ENCODE measurements at regions not wholly inside any gene's neighbourhood (a gene's known extent, or its start where the extent isn't known, plus 50 kb on each side); places are given as distances from the start of the nearest gene placed in this dataset.

DNA sequence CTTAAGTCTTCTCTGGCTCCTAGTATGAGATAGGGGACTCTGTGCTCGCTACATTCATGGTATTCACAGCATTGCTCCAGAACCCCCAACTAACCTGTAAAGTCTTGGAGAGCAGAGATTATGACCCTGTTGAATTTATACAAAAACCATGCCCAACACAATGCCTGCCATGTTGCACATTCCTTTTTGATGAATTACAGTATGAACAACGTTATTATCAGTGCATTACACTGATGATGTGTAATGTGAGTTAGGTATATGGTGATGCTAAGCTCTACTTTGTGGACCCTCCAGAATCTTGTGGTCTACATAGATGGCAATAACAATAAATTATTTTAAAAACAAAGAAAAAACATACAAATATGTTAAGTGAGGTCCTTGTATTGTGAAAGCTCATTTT lies 64.3 kb downstream of the EOMES start:
- Histone ChIP-seq H3K9me2 (no peaks in the 10 kb centered on the region), H3K27me3 (ENCODE audit: insufficient read depth) (no peaks in the 10 kb centered on the region), H3K27ac (ENCODE audit: low read depth in 2 of 2, low read length in 1 of 2) (peak overlapping the region in 1 of 2 experiments; percentile 45; a peak in 1 of 4 replicates), H4K20me1 (ENCODE audit: insufficient read depth) (no peaks in the 10 kb centered on the region), H3K4me1 (ENCODE audit: control insufficient read depth in 1 of 2, insufficient read depth in 2 of 2, low read depth in 1 of 2, low read length in 1 of 2) (no peaks in the 10 kb centered on the region; a peak in 1 of 4 replicates), H2AFZ (ENCODE audit: low read depth) (no peak overlapping the region), H3K79me2 (ENCODE audit: insufficient read depth) (no peaks in the 10 kb centered on the region), H3K9ac (no peak overlapping the region), H3K4me3 (ENCODE audit: low read depth in 2 of 2, low read length in 1 of 2) (no peak overlapping the region), H3K36me3 (replicated peaks in 1 of 2; ENCODE audit: control insufficient read depth in 1 of 2, insufficient read depth in 2 of 2, low read length in 1 of 2) (no peaks in the 10 kb centered on the region), H3K9me3 (no peaks in the 10 kb centered on the region), H3K4me2 (peak overlapping the region; percentile 20; the same call in 1 of the 2 replicates), H3F3A (replicated peaks; ENCODE audit: insufficient read depth) (no peaks in the 10 kb centered on the region)
- TF ChIP-seq, protein P1, sequence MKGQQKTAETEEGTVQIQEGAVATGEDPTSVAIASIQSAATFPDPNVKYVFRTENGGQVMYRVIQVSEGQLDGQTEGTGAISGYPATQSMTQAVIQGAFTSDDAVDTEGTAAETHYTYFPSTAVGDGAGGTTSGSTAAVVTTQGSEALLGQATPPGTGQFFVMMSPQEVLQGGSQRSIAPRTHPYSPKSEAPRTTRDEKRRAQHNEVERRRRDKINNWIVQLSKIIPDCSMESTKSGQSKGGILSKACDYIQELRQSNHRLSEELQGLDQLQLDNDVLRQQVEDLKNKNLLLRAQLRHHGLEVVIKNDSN (IDR thresholded peaks at IDR 0.05; ENCODE audit: borderline replicate concordance, low read depth), result no peak
- TF ChIP-seq RXRA (IDR thresholded peaks at IDR 0.05; ENCODE audit: borderline replicate concordance, low read depth), result no peak
- no peak for TF ChIP-seq SIN3A (IDR thresholded peaks at IDR 0.05; ENCODE audit: borderline replicate concordance, low read depth, low read length)
- no peak for TF ChIP-seq CHD2 (IDR thresholded peaks at IDR 0.05; ENCODE audit: low read length, partially characterized antibody)
- 58% methylated on average over 2 of the region's 2 CpGs for WGBS (ENCODE audit: low lambda C conversion rate)
- ChIA-PET CTCF (interaction anchor here (0.6 to 3.5 kb wide), 7 partner anchors 9 to 302 kb away, joined by 3 to 19 read pairs (median 3); no protein-coding TSS in a partner anchor), POLR2A (no interaction called here)
- no peak for DNase-seq

DNA sequence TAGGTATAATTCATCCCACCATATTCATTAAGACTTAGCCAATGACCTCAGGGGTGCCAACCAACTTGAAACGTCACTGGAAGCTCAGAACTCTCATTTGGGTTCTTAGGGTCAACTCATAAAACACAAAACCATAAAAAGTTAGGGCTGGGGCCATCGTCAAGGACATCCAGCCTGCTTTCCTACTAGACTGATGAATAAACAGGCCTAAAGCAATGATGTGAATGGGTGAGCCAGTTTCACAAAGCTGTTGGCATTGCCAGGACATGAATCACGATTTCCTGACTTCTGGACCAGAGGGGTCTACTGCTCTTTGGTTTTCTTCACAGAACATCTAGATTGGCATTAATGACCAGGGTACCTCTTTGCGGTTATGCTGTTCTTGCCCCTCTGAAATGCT lies 64.7 kb downstream of the EOMES start:
- Histone ChIP-seq H3K27me3 (ENCODE audit: insufficient read depth) (no peaks in the 10 kb centered on the region), H4K20me1 (ENCODE audit: insufficient read depth) (no peaks in the 10 kb centered on the region), H3K9me3 (no peaks in the 10 kb centered on the region), H3K27ac (ENCODE audit: low read depth in 2 of 2, low read length in 1 of 2) (peak overlapping the region in 1 of 2 experiments; percentile 45; a peak in 1 of 4 replicates), H3K4me2 (peak overlapping the region; percentile 20; the same call in 1 of the 2 replicates), H3K4me1 (ENCODE audit: control insufficient read depth in 1 of 2, insufficient read depth in 2 of 2, low read depth in 1 of 2, low read length in 1 of 2) (no peaks in the 10 kb centered on the region; a peak in 1 of 4 replicates), H3K79me2 (ENCODE audit: insufficient read depth) (no peaks in the 10 kb centered on the region), H3F3A (replicated peaks; ENCODE audit: insufficient read depth) (no peaks in the 10 kb centered on the region), H3K4me3 (ENCODE audit: low read depth in 2 of 2, low read length in 1 of 2) (no peak overlapping the region), H3K9ac (no peak overlapping the region), H3K36me3 (replicated peaks in 1 of 2; ENCODE audit: control insufficient read depth in 1 of 2, insufficient read depth in 2 of 2, low read length in 1 of 2) (no peaks in the 10 kb centered on the region), H3K9me2 (no peaks in the 10 kb centered on the region), H2AFZ (ENCODE audit: low read depth) (peak overlapping the region; percentile 44; the same call in 1 of the 2 replicates)
- POLR2A ChIA-PET, result no interaction called here
- no peak for TF ChIP-seq TCF12 (IDR thresholded peaks at IDR 0.05)
- no peak for TF ChIP-seq MEF2A (IDR thresholded peaks at IDR 0.05; ENCODE audit: borderline replicate concordance, low read depth)
- no peak for TF ChIP-seq YY1 (IDR thresholded peaks at IDR 0.05; ENCODE audit: low read depth)
- TF ChIP-seq, protein P2, sequence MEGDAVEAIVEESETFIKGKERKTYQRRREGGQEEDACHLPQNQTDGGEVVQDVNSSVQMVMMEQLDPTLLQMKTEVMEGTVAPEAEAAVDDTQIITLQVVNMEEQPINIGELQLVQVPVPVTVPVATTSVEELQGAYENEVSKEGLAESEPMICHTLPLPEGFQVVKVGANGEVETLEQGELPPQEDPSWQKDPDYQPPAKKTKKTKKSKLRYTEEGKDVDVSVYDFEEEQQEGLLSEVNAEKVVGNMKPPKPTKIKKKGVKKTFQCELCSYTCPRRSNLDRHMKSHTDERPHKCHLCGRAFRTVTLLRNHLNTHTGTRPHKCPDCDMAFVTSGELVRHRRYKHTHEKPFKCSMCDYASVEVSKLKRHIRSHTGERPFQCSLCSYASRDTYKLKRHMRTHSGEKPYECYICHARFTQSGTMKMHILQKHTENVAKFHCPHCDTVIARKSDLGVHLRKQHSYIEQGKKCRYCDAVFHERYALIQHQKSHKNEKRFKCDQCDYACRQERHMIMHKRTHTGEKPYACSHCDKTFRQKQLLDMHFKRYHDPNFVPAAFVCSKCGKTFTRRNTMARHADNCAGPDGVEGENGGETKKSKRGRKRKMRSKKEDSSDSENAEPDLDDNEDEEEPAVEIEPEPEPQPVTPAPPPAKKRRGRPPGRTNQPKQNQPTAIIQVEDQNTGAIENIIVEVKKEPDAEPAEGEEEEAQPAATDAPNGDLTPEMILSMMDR (IDR thresholded peaks at IDR 0.05), result no peak
- TF ChIP-seq FOSL2 (IDR thresholded peaks at IDR 0.05; ENCODE audit: borderline replicate concordance, low read depth), result no peak
- TF ChIP-seq, protein P3, sequence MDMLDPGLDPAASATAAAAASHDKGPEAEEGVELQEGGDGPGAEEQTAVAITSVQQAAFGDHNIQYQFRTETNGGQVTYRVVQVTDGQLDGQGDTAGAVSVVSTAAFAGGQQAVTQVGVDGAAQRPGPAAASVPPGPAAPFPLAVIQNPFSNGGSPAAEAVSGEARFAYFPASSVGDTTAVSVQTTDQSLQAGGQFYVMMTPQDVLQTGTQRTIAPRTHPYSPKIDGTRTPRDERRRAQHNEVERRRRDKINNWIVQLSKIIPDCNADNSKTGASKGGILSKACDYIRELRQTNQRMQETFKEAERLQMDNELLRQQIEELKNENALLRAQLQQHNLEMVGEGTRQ (IDR thresholded peaks at IDR 0.05; ENCODE audit: borderline replicate concordance, low read depth, low read length), result no peak
- TF ChIP-seq, protein P4, sequence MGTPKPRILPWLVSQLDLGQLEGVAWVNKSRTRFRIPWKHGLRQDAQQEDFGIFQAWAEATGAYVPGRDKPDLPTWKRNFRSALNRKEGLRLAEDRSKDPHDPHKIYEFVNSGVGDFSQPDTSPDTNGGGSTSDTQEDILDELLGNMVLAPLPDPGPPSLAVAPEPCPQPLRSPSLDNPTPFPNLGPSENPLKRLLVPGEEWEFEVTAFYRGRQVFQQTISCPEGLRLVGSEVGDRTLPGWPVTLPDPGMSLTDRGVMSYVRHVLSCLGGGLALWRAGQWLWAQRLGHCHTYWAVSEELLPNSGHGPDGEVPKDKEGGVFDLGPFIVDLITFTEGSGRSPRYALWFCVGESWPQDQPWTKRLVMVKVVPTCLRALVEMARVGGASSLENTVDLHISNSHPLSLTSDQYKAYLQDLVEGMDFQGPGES (IDR thresholded peaks at IDR 0.05; ENCODE audit: low read depth, low read length), result no peak
- no peak for TF ChIP-seq NRF1 (IDR thresholded peaks at IDR 0.05; ENCODE audit: low read depth, low read length)
- TF ChIP-seq EP300 (IDR thresholded peaks at IDR 0.05; ENCODE audit: borderline replicate concordance in 1 of 2, low read depth in 1 of 2, low read length in 1 of 2), result no peak
- TF ChIP-seq RXRA (IDR thresholded peaks at IDR 0.05; ENCODE audit: borderline replicate concordance, low read depth), result no peak
- no peak for TF ChIP-seq GABPA (IDR thresholded peaks at IDR 0.05; ENCODE audit: low read depth)
- TF ChIP-seq RFX5 (IDR thresholded peaks at IDR 0.05; ENCODE audit: low read length), result no peak
- TF ChIP-seq TAF1 (IDR thresholded peaks at IDR 0.05; ENCODE audit: borderline replicate concordance, low read depth, low read length), result no peak
- WGBS (ENCODE audit: low lambda C conversion rate), result 82% methylated on average over 4 of the region's 4 CpGs
- no peak for DNase-seq
- CTCF ChIA-PET, result interaction anchor here (0.6 to 3.5 kb wide), 8 partner anchors 8 to 302 kb away, joined by 3 to 19 read pairs (median 3); no protein-coding TSS in a partner anchor
